Gastroesophageal sphincter (tissue), 4 donors: ENCODE measurements at regions not wholly inside any gene's neighbourhood (a gene's known extent, or its start where the extent isn't known, plus 50 kb on each side); places are given as distances from the start of the nearest gene placed in this dataset.

Source experiments
- ATAC-seq: fragments of 150-250 bp; one replicate; pipeline ENCODE4 v1.9.1; 2016; ENCODE audit warnings: mild to moderate bottlenecking, moderate library complexity
- H3K27ac ChIP-seq, 4 donors: fragments of 200-600 bp; sonication (generic) in 3 of 4; 1 replicate in 3 of 4; 2 replicates in 1 of 4; pipeline ENCODE4 v1.5.1; 2016 to 2019
- H3K27me3 ChIP-seq: fragments of 200-600 bp; sonication (generic); one replicate; pipeline ENCODE4 v1.5.1; 2019
- H3K36me3 ChIP-seq, 2 donors: fragments of 200-600 bp; sonication (generic); one replicate each; pipeline ENCODE4 v1.5.1; 2019; ENCODE audit warnings: control low read depth in 1 of 2
- H3K4me1 ChIP-seq, 3 donors: fragments of 200-600 bp; sonication (generic); 1 replicate in 2 of 3; 2 replicates in 1 of 3; pipeline ENCODE4 v1.5.1; 2016 to 2019; ENCODE audit warnings: control low read depth in 2 of 3
- H3K4me3 ChIP-seq, 2 donors: fragments of 200-600 bp; sonication (generic); one replicate each; pipeline ENCODE4 v1.5.1; 2019; ENCODE audit warnings: mild to moderate bottlenecking in 1 of 2, moderate library complexity in 1 of 2
- H3K9me3 ChIP-seq, 3 donors: fragments of 200-600 bp; sonication (generic); one replicate each; pipeline ENCODE4 v1.5.1; 2017 to 2019; ENCODE audit warnings: control low read depth in 2 of 3
- CTCF ChIP-seq, 4 experiments: fragments of 200-600 bp in 2 of 4; fragments of 450-650 bp in 2 of 4; sonication (generic) in 1 of 4; IDR thresholded peaks; one replicate each; pipeline ENCODE4 v1.5.1; 2017 to 2019; ENCODE audit warnings: antibody characterized with exemption in 4 of 4, mild to moderate bottlenecking in 2 of 4, moderate library complexity in 2 of 4
- EP300 ChIP-seq: sonication (generic); formaldehyde crosslinking; IDR thresholded peaks from one replicate; pipeline ENCODE4 v1.6.1; 2017; ENCODE audit warnings: antibody characterized with exemption, mild to moderate bottlenecking
- POLR2A ChIP-seq, 2 donors: fragments of 450-650 bp; IDR thresholded peaks; one replicate each; pipeline ENCODE4 v1.6.1; 2017; ENCODE audit warnings: antibody characterized with exemption in 2 of 2, mild to moderate bottlenecking in 2 of 2, moderate library complexity in 1 of 2
- POLR2AphosphoS5 ChIP-seq: sonication (generic); formaldehyde crosslinking; IDR thresholded peaks from one replicate; pipeline ENCODE4 v1.6.1; 2017; ENCODE audit warnings: antibody characterized with exemption
- WGBS, 2 donors: methylation state at CpG; one replicate each; pipeline ENCODE4 v1.1.5; 2018; ENCODE audit warnings: low coverage in 1 of 2; 5-methylcytosine and 5-hydroxymethylcytosine counted together

GRCh38 chr1:163768576-163768975, 446.8 kb downstream of the NUF2 start:
- Histone ChIP-seq H3K36me3 (no peaks in the 10 kb centered on the region), H3K4me1 (no peaks in the 10 kb centered on the region), H3K27ac (no peak overlapping the region), H3K9me3 (no peaks in the 10 kb centered on the region), H3K27me3 (peaks cover 4% of the 10 kb centered on the region), H3K4me3 (no peak overlapping the region)
- TF ChIP-seq EP300 (no peak), POLR2A (IDR thresholded peaks at IDR 0.05) (no peak)
- no peak for ATAC-seq
- WGBS, 2 donors = 81 to 95% methylated on average over 4 to 5 of the region's 5 CpGs

- Histone ChIP-seq H3K4me1 (no peaks in the 10 kb centered on the region), H3K9me3 (no peaks in the 10 kb centered on the region), H3K27ac (no peak overlapping the region), H3K4me3 (no peak overlapping the region), H3K27me3 (peaks cover 4% of the 10 kb centered on the region), H3K36me3 (no peaks in the 10 kb centered on the region)
- no peak for ATAC-seq
- 67 to 75% methylated on average over 4 of the region's 4 CpGs for WGBS, 2 donors
- no peak for TF ChIP-seq POLR2A (IDR thresholded peaks at IDR 0.05)
- no peak for TF ChIP-seq POLR2AphosphoS5
- TF ChIP-seq CTCF (IDR thresholded peaks at IDR 0.05) = no peak
- TF ChIP-seq EP300 = no peak
These were observed 448.5 kb downstream of the NUF2 start for GRCh38 chr1:163770265-163770664.

GRCh38 chr1:163771637-163772036, 449.9 kb downstream of the NUF2 start:
- Histone ChIP-seq H3K27ac (no peak overlapping the region), H3K4me1 (no peaks in the 10 kb centered on the region), H3K27me3 (peaks cover 4% of the 10 kb centered on the region), H3K9me3 (no peaks in the 10 kb centered on the region), H3K36me3 (no peaks in the 10 kb centered on the region), H3K4me3 (no peak overlapping the region)
- TF ChIP-seq POLR2AphosphoS5 (no peak), EP300 (no peak), CTCF (IDR thresholded peaks at IDR 0.05) (no peak), POLR2A (IDR thresholded peaks at IDR 0.05) (no peak)
- 30 to 49% methylated on average over 2 of the region's 2 CpGs for WGBS, 2 donors
- no peak for ATAC-seq

GRCh38 chr1:163772246-163772645, 450.5 kb downstream of the NUF2 start:
- TF ChIP-seq CTCF (IDR thresholded peaks at IDR 0.05) (no peak), EP300 (no peak), POLR2A (IDR thresholded peaks at IDR 0.05) (no peak), POLR2AphosphoS5 (no peak)
- Histone ChIP-seq H3K36me3 (no peaks in the 10 kb centered on the region), H3K4me3 (no peak overlapping the region), H3K4me1 (no peaks in the 10 kb centered on the region), H3K27me3 (peaks cover 4% of the 10 kb centered on the region), H3K27ac (no peak overlapping the region), H3K9me3 (no peaks in the 10 kb centered on the region)
- 71% methylated on average over 1 of the region's 1 CpG; no CpG with 5 or more reads in 1 of the 2 donors for WGBS, 2 donors
- no peak for ATAC-seq

- Histone ChIP-seq H3K4me3 (no peak overlapping the region), H3K4me1 (no peaks in the 10 kb centered on the region), H3K27me3 (peaks cover 4% of the 10 kb centered on the region), H3K9me3 (peaks cover 0 to 5% (median 0%) of the 10 kb centered on the region in 3 donors), H3K27ac (no peak overlapping the region), H3K36me3 (no peaks in the 10 kb centered on the region)
- TF ChIP-seq CTCF (IDR thresholded peaks at IDR 0.05) = no peak
- TF ChIP-seq POLR2AphosphoS5 = no peak
- no peak for TF ChIP-seq EP300
- TF ChIP-seq POLR2A (IDR thresholded peaks at IDR 0.05) = no peak
- WGBS, 2 donors = 83 to 100% methylated on average over 1 to 2 of the region's 2 CpGs
- no peak for ATAC-seq
These were observed 451.6 kb downstream of the NUF2 start for GRCh38 chr1:163773396-163773795.
